Hepatocyte (in vitro differentiated cells): ENCODE measurements at regions not wholly inside any gene's neighbourhood (a gene's known extent, or its start where the extent isn't known, plus 50 kb on each side); places are given as distances from the start of the nearest gene placed in this dataset.

Experiments used
- DNase-seq: peaks from one replicate; pipeline ENCODE4 v3.0.0-alpha.2; 2016; ENCODE audit warnings: low spot score
- H2AFZ ChIP-seq: fragments of 200-600 bp; sonication (generic); 2 replicates; pipeline ENCODE4 v1.6.0; 2016; ENCODE audit warnings: antibody characterized with exemption, mild to moderate bottlenecking
- H3K27ac ChIP-seq: fragments of 200-600 bp; sonication (generic); 2 replicates; pipeline ENCODE4 v1.5.1; 2016; ENCODE audit warnings: mild to moderate bottlenecking
- H3K27me3 ChIP-seq: fragments of 200-600 bp; sonication (generic); 2 replicates; pipeline ENCODE4 v1.6.1; 2016
- H3K36me3 ChIP-seq: fragments of 200-600 bp; sonication (generic); replicated peaks from 2 replicates; pipeline ENCODE4 v1.5.1; 2016; ENCODE audit warnings: low read depth; ENCODE audit not compliant: insufficient read depth
- H3K4me1 ChIP-seq: fragments of 200-600 bp; sonication (generic); 2 replicates; pipeline ENCODE4 v1.5.1; 2016; ENCODE audit warnings: mild to moderate bottlenecking, moderate library complexity; ENCODE audit not compliant: insufficient read depth
- H3K4me2 ChIP-seq: fragments of 200-600 bp; sonication (generic); 2 replicates; pipeline ENCODE4 v1.6.0; 2016
- H3K4me3 ChIP-seq: fragments of 200-600 bp; sonication (generic); 2 replicates; pipeline ENCODE4 v1.5.1; 2016; ENCODE audit warnings: mild to moderate bottlenecking
- H3K79me2 ChIP-seq: fragments of 200-600 bp; sonication (generic); 2 replicates; pipeline ENCODE4 v1.6.0; 2017; ENCODE audit warnings: mild to moderate bottlenecking
- H3K9me2 ChIP-seq: fragments of 200-600 bp; sonication (generic); replicated peaks from 2 replicates; pipeline ENCODE4 v1.6.0; 2017; ENCODE audit warnings: mild to moderate bottlenecking; ENCODE audit not compliant: insufficient read depth
- H3K9me3 ChIP-seq: fragments of 200-600 bp; sonication (generic); 2 replicates; pipeline ENCODE4 v1.5.1; 2016; ENCODE audit warnings: low read depth, mild to moderate bottlenecking
- H4K20me1 ChIP-seq: fragments of 200-600 bp; sonication (generic); 2 replicates; pipeline ENCODE4 v1.6.0; 2016; ENCODE audit warnings: mild to moderate bottlenecking; ENCODE audit not compliant: insufficient read depth, poor library complexity, severe bottlenecking
- EZH2 ChIP-seq: fragments of 200-600 bp; sonication (generic); IDR thresholded peaks from 2 replicates; pipeline ENCODE4 v1.6.1; 2016; ENCODE audit warnings: antibody characterized with exemption, mild to moderate bottlenecking, borderline replicate concordance
- EZH2phosphoT487 ChIP-seq: fragments of 200-600 bp; sonication (generic); IDR thresholded peaks from one replicate; pipeline ENCODE4 v1.6.1; 2018; ENCODE audit warnings: antibody characterized with exemption, mild to moderate bottlenecking, low read depth, moderate library complexity; ENCODE audit not compliant: unreplicated experiment, severe bottlenecking
- WGBS: methylation state at CpG from one replicate; pipeline ENCODE4 v1.1.6; 2016; ENCODE audit warnings: low lambda C conversion rate; ENCODE audit errors: missing lambda C conversion rate; 5-methylcytosine and 5-hydroxymethylcytosine counted together
- TF ChIP-seq, protein P1 (sequence below): fragments of 200-600 bp; sonication (generic); IDR thresholded peaks from 2 replicates; pipeline ENCODE4 v1.5.1; 2016; ENCODE audit warnings: antibody characterized with exemption, mild to moderate bottlenecking; ENCODE audit not compliant: poor library complexity

DNA sequence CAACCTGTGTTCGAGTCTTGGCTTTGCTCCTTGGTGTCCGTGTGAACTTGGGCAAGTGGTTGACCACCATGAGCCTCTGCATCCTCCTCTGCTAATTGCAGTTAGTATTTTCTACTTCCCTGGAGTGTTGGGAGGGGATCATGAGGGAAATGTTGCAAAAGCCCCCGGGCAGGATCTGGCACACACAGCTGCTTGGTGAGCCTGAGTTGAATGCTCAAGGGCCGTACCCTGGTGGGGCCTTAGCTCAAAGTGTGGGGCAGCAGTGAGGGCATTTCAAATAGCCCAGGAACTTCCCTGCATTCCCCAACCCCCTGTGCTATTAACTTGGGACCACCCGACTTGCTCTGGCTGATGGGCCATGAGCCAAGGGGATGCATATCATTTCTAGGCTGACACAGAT lies 94.9 kb upstream of the SLC6A11 start:
- Histone ChIP-seq H3K27ac (no peak overlapping the region), H3K36me3 (no peaks in the 10 kb centered on the region), H3K4me3 (no peak overlapping the region), H3K4me2 (no peak overlapping the region), H3K27me3 (no peaks in the 10 kb centered on the region), H4K20me1 (no peaks in the 10 kb centered on the region), H2AFZ (no peak overlapping the region), H3K4me1 (no peaks in the 10 kb centered on the region), H3K9me2 (no peaks in the 10 kb centered on the region), H3K9me3 (no peaks in the 10 kb centered on the region), H3K79me2 (no peaks in the 10 kb centered on the region)
- DNase-seq, result no peak
- 80% methylated on average over 5 of the region's 5 CpGs for WGBS
- TF ChIP-seq EZH2phosphoT487, result no peak
- no peak for TF ChIP-seq EZH2
- TF ChIP-seq, protein P1, sequence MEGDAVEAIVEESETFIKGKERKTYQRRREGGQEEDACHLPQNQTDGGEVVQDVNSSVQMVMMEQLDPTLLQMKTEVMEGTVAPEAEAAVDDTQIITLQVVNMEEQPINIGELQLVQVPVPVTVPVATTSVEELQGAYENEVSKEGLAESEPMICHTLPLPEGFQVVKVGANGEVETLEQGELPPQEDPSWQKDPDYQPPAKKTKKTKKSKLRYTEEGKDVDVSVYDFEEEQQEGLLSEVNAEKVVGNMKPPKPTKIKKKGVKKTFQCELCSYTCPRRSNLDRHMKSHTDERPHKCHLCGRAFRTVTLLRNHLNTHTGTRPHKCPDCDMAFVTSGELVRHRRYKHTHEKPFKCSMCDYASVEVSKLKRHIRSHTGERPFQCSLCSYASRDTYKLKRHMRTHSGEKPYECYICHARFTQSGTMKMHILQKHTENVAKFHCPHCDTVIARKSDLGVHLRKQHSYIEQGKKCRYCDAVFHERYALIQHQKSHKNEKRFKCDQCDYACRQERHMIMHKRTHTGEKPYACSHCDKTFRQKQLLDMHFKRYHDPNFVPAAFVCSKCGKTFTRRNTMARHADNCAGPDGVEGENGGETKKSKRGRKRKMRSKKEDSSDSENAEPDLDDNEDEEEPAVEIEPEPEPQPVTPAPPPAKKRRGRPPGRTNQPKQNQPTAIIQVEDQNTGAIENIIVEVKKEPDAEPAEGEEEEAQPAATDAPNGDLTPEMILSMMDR, result no peak

DNA sequence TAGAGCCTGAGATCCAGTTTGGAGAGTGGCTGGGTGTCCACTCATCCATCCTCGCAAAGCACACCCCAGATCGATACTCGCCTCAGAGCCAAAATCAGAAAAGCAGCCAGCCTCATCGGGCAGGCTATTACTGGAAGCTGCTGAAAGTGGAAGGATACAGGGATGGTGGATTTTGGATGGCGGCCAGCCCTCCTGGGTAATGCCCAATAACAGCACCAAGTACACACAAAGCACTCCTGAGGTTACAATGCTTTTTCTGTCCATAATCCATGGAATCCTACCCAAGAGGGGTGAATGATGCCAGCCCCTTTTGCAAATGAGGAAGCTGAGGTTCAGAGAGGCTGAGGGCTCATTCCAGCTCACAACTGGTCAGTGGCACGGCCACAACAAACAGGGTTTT lies 93.1 kb upstream of the SLC6A11 start:
- Histone ChIP-seq H3K36me3 (no peaks in the 10 kb centered on the region), H3K27me3 (no peaks in the 10 kb centered on the region), H3K9me3 (no peaks in the 10 kb centered on the region), H3K27ac (no peak overlapping the region), H3K4me2 (no peak overlapping the region), H3K9me2 (no peaks in the 10 kb centered on the region), H3K79me2 (no peaks in the 10 kb centered on the region), H2AFZ (no peak overlapping the region), H4K20me1 (no peaks in the 10 kb centered on the region), H3K4me1 (no peaks in the 10 kb centered on the region), H3K4me3 (no peak overlapping the region)
- WGBS, result 90% methylated on average over 6 of the region's 6 CpGs
- TF ChIP-seq EZH2phosphoT487 (no peak), EZH2 (no peak)
- TF ChIP-seq, protein P1, result no peak
- DNase-seq, result no peak

DNA sequence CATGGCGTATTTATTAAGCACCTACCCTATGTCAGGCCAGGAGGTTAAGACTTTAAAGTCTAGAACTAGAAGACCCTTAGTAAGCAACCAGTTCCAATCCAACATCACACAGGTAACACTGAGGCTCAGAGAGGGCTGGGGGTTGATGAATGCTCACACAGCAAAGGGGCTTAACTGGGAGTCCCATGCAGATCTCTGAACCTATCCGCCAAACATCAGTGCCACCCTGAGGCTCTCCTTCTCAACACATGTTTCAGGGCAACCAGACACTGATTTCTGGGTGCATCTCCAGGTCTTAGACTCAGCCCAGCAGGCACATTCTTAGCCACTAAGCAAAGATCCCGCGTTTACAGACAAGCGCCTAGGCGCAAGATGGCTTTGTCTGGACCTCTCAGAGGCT lies 92.0 kb upstream of the SLC6A11 start:
- H3K27me3 ChIP-seq, result no peaks in the 10 kb centered on the region
- no peaks in the 10 kb centered on the region for H3K9me2 ChIP-seq

More for the DNA sequence above, 92.0 kb upstream of the SLC6A11 start:
- no peak overlapping the region for H3K4me2 ChIP-seq
- H3K27ac ChIP-seq, result no peak overlapping the region
- no peaks in the 10 kb centered on the region for H3K36me3 ChIP-seq
- H4K20me1 ChIP-seq, result no peaks in the 10 kb centered on the region
- no peak overlapping the region for H3K4me3 ChIP-seq
- no peaks in the 10 kb centered on the region for H3K79me2 ChIP-seq
- no peaks in the 10 kb centered on the region for H3K9me3 ChIP-seq
- TF ChIP-seq EZH2phosphoT487 (no peak), EZH2 (no peak)
- TF ChIP-seq, protein P1, result no peak
- DNase-seq, result no peak
- no peaks in the 10 kb centered on the region for H3K4me1 ChIP-seq
- WGBS, result 85% methylated on average over 6 of the region's 6 CpGs
- no peak overlapping the region for H2AFZ ChIP-seq
